DND-41 (cell line): ENCODE measurements at regions not wholly inside any gene's neighbourhood (a gene's known extent, or its start where the extent isn't known, plus 50 kb on each side); places are given as distances from the start of the nearest gene placed in this dataset.

Source experiments
- ATAC-seq: fragments of 200-7000 bp; cut with Tn5 transposase; 3 replicates; pipeline ENCODE4 v1.9.1; 2021; ENCODE audit warnings: low read depth; ENCODE audit not compliant: insufficient read depth
- DNase-seq: peaks from one replicate; pipeline ENCODE4 v3.0.0-alpha.2; 2020
- H2AFZ ChIP-seq: 2 replicates; pipeline ENCODE4 v1.6.0; 2012; ENCODE audit warnings: low read depth, low read length
- H3K27ac ChIP-seq: 2 replicates; pipeline ENCODE4 v1.5.1; 2012; ENCODE audit warnings: low read length, inconsistent platforms
- H3K27me3 ChIP-seq: fragments of 200-600 bp; sonication (generic); 2 replicates; pipeline ENCODE4 v1.6.0; 2012; ENCODE audit warnings: low read length, mild to moderate bottlenecking, inconsistent platforms; ENCODE audit not compliant: insufficient read depth, poor library complexity
- H3K36me3 ChIP-seq: 2 replicates; pipeline ENCODE4 v1.5.1; 2012; ENCODE audit warnings: low read length, inconsistent platforms; ENCODE audit not compliant: insufficient read depth
- H3K4me1 ChIP-seq: 2 replicates; pipeline ENCODE4 v1.5.1; 2012; ENCODE audit warnings: mild to moderate bottlenecking, low read length; ENCODE audit not compliant: insufficient read depth
- H3K4me2 ChIP-seq: 2 replicates; pipeline ENCODE4 v1.6.0; 2012; ENCODE audit warnings: mild to moderate bottlenecking, moderate library complexity, low read length, inconsistent platforms; ENCODE audit not compliant: insufficient read depth
- H3K4me3 ChIP-seq, 2 experiments: fragments of 200-600 bp in 1 of 2; shearing (Covaris generic) in 1 of 2; 2 replicates each; pipeline ENCODE4 v1.5.1; 2012 to 2016; ENCODE audit warnings: inconsistent platforms in 2 of 2, low read length in 2 of 2, mild to moderate bottlenecking in 2 of 2, low read depth in 1 of 2, moderate library complexity in 1 of 2
- H3K79me2 ChIP-seq: 2 replicates; pipeline ENCODE4 v1.6.0; 2012; ENCODE audit warnings: low read length, inconsistent platforms; ENCODE audit not compliant: insufficient read depth
- H3K9ac ChIP-seq: 2 replicates; pipeline ENCODE4 v1.6.0; 2012; ENCODE audit warnings: low read depth, mild to moderate bottlenecking, inconsistent platforms, low read length, moderate library complexity
- H3K9me3 ChIP-seq: 2 replicates; pipeline ENCODE4 v1.5.1; 2012; ENCODE audit warnings: low read length, moderate library complexity, mild to moderate bottlenecking, inconsistent platforms; ENCODE audit not compliant: insufficient read depth, severe bottlenecking
- H4K20me1 ChIP-seq: 2 replicates; pipeline ENCODE4 v1.6.0; 2012; ENCODE audit warnings: low read length; ENCODE audit not compliant: insufficient read depth
- CTCF ChIP-seq: IDR thresholded peaks from 2 replicates; pipeline ENCODE4 v1.5.1; 2012; ENCODE audit warnings: borderline replicate concordance, low read length, moderate library complexity, mild to moderate bottlenecking; ENCODE audit not compliant: poor library complexity, severe bottlenecking; ENCODE audit errors: extremely low read depth
- EZH2 ChIP-seq: IDR thresholded peaks from 3 replicates; pipeline ENCODE4 v1.6.1; 2012; ENCODE audit warnings: borderline replicate concordance, low read depth, mild to moderate bottlenecking, moderate library complexity, low read length, inconsistent platforms; ENCODE audit not compliant: severe bottlenecking

DNA sequence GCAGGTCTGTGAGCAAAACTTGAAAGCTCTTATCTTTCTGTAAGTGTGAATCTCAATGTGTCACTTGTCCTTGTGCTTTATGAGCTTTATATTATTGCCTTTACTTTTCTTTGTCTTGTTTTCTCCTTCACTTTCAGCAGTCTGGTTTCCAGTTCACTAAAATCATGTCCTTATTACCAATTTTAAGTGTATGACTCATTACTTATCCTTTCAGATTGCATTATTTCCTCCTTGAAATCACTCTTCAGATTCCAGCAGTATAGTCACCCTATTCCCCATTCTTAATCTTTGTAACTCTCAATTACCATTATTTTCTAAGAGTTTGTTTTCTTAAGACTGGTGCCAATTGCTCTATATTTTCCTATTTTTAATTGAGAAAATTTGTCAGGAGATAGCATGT is 117.4 kb upstream of the GRIK2 start:
- H3K9ac ChIP-seq = no peak overlapping the region
- no peak for TF ChIP-seq EZH2
- no peak for TF ChIP-seq CTCF
- ATAC-seq (no peak), DNase-seq (no peak)
- H4K20me1 ChIP-seq = no peaks in the 10 kb centered on the region
- no peak overlapping the region for H3K4me2 ChIP-seq
- no peaks in the 10 kb centered on the region for H3K27me3 ChIP-seq
- H3K9me3 ChIP-seq = no peaks in the 10 kb centered on the region
- no peak overlapping the region for H2AFZ ChIP-seq
- H3K4me3 ChIP-seq = no peak overlapping the region
- no peak overlapping the region for H3K27ac ChIP-seq
- H3K79me2 ChIP-seq = no peaks in the 10 kb centered on the region
- no peaks in the 10 kb centered on the region for H3K4me1 ChIP-seq
- H3K36me3 ChIP-seq = no peaks in the 10 kb centered on the region

- no peak for ATAC-seq
- no peaks in the 10 kb centered on the region for H3K27me3 ChIP-seq
Observed at GRCh38 chr6:101279410-101279809, 114.1 kb upstream of the GRIK2 start.

GRCh38 chr6:101281266-101281665 is 112.2 kb upstream of the GRIK2 start:
- Histone ChIP-seq H3K4me3 (no peak overlapping the region), H3K4me2 (no peak overlapping the region), H3K36me3 (no peaks in the 10 kb centered on the region), H3K9me3 (no peaks in the 10 kb centered on the region), H3K4me1 (no peaks in the 10 kb centered on the region), H4K20me1 (no peaks in the 10 kb centered on the region), H3K9ac (no peak overlapping the region), H3K79me2 (no peaks in the 10 kb centered on the region), H3K27me3 (no peaks in the 10 kb centered on the region), H3K27ac (no peak overlapping the region), H2AFZ (no peak overlapping the region)
- DNase-seq (no peak), ATAC-seq (no peak)
- TF ChIP-seq EZH2 = no peak
- TF ChIP-seq CTCF = no peak

More at GRCh38 chr6:101279410-101279809, 114.1 kb upstream of the GRIK2 start:
- no peak overlapping the region for H3K9ac ChIP-seq
- TF ChIP-seq EZH2 (no peak), CTCF (no peak)
- no peaks in the 10 kb centered on the region for H3K4me1 ChIP-seq
- no peaks in the 10 kb centered on the region for H3K36me3 ChIP-seq
- no peak overlapping the region for H3K4me2 ChIP-seq
- H2AFZ ChIP-seq = no peak overlapping the region
- no peaks in the 10 kb centered on the region for H3K79me2 ChIP-seq
- no peak overlapping the region for H3K27ac ChIP-seq
- H4K20me1 ChIP-seq = no peaks in the 10 kb centered on the region
- H3K9me3 ChIP-seq = no peaks in the 10 kb centered on the region
- no peak overlapping the region for H3K4me3 ChIP-seq
- DNase-seq = no peak

DNA sequence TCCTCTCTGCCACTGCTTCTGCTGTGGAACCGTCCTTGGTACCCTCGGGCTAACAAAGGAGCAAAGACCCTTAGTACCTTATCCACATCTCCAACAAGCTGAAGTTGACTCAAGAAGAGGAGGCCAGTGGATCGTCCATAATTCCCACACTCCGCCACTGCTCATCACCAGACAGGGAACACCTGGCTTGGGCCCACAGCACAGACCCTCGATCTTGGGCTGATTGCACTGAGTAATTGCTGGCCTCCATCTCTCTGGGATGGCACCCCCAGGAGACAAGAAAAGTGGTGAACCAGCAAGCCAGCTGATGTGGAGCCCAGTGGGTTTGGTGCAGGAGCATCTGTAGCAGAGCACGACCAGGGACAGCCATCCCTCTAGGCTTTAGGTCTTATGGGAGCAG is 109.4 kb upstream of the GRIK2 start:
- Histone ChIP-seq H4K20me1 (no peaks in the 10 kb centered on the region), H3K79me2 (no peaks in the 10 kb centered on the region), H3K27ac (no peak overlapping the region), H3K4me3 (no peak overlapping the region), H3K4me1 (peaks cover 16% of the 10 kb centered on the region), H3K27me3 (no peaks in the 10 kb centered on the region), H2AFZ (no peak overlapping the region), H3K9me3 (no peaks in the 10 kb centered on the region), H3K4me2 (no peak overlapping the region), H3K9ac (no peak overlapping the region), H3K36me3 (no peaks in the 10 kb centered on the region)
- DNase-seq = no peak
- TF ChIP-seq EZH2 (no peak), CTCF (no peak)
- no peak for ATAC-seq
